Amniotic epithelial cell (primary cell): ENCODE measurements at regions not wholly inside any gene's neighbourhood (a gene's known extent, or its start where the extent isn't known, plus 50 kb on each side); places are given as distances from the start of the nearest gene placed in this dataset.
A peak's percentile ranks its signal among the peaks of the same experiment; 100 is the strongest.

ENCODE experiments used
- DNase-seq: peaks from one replicate; pipeline ENCODE4 v3.0.0-alpha.2; 2010; ENCODE audit warnings: low read depth

DNA sequence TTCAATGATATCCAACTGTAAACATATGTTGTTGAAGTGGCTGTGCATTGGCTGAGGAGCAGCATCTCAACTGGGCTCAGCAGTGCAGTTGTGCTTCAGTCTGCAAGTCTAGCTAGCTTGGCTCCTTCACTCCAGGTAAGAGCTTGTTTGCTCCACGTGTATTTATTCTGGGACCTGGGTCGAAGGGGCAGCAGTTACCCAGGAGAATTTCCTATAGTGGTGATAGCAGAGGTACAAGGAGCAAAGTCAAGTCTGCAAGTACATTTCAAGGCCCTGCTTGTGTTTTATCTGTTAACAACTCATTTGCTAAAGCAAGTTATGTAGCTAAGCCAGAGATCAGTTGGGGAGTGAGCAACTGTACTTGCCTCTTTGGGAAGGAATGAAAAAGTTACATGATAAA lies 286.2 kb upstream of the UMPS start:
- DNase-seq, result no peak

DNA sequence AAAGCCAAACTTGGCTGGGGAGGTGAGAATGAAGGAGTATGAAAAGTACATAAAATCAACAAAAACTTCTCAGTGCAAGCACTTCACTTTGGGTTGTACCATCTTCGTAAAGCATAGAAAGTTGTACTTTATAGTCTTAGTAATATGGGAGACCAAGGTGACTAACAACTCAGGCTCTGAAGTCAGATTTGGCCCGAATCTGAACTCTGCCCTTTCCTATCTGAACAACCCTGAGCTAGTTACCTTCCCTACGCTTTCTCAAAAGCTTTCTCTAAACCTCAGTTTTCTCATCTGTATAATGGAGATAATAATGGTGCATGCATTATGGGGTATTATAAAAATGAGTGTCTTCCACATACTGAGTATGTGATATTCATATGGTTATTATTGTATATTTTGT lies 285.4 kb upstream of the UMPS start:
- DNase-seq, result no peak

GRCh38 chr3:124447845-124448244 lies 282.4 kb upstream of the UMPS start:
- no peak for DNase-seq

GRCh38 chr3:124448954-124449353 lies 281.3 kb upstream of the UMPS start:
- DNase-seq, result no peak

- no peak for DNase-seq
Measured at GRCh38 chr3:124450366-124450765, 279.9 kb upstream of the UMPS start.

DNA sequence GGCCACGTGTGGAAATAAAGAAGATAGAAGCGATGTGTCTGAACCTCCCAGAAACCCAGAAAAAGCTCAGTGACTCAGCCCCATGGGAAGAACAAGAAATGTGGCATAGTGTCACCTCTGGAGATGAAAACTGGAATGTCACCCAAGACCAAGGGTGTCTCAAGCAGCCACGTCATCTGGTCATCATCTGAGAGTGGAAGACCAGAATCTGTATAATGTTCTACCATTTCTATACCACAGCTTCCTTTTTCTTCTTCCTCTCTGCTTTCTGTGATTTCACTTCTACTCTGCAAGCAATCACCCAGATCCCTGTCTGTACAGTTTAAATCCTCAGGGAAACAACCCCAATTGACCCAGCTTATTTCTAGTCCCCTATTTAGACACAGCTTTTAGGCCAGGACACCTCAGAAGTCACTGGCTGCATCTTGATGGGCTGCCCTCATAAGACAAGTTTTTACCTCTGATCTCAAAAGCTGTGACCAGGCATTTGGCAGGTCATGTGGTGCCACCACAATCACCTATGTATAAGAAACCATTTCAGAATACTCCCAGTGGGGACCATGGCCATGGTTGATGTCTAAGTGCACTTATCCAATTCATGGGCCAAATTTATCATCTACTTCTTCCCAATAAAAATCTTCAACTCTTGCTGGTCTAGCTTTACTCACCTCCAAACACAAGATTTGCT lies 278.5 kb upstream of the UMPS start:
- no peak for DNase-seq

DNA sequence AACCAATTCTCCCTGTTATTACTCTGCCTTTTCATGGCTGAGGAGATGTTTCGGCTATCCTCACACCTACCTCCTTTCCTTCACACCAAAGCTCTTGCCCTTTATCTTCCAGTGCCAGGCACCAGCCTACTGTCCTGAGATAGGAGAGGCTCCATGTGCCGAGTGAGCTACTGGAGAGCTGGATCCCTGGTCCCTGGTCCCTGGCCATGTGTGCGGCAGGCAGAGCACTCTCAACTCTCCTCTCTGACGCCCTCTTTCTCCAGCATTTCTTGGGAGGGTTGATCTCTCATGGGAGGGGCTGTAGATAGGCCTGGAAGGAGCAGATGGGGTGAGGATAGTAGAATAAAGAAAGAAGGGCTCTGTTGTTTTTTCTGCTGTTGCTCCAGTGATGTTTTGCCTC lies 277.1 kb upstream of the UMPS start:
- no peak for DNase-seq

DNA sequence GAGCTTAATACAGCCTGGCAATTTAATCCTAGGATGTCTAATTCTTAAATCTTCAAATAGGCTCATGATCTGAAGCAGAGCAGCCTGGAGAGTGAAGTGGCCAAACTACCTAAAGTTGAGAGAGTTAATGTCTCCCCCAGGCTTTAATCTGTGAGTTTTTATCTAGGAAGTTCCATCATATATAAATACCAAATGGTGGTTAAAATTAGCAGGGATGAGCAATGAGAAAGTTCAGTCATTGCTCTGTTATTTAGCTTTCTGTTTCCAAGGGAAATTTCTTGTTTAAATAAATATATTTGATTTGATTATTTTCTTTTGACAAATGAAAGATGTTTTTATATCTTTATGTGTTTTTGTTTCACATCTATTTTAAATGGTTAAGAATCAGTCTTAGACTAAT lies 274.4 kb upstream of the UMPS start:
- no peak for DNase-seq

- no peak for DNase-seq
Measured at GRCh38 chr3:124456506-124456905, 273.7 kb upstream of the UMPS start.

- DNase-seq, result peak; percentile 10
Measured at GRCh38 chr3:124459678-124460077, 270.6 kb upstream of the UMPS start.

GRCh38 chr3:124461126-124461525 lies 269.1 kb upstream of the UMPS start:
- DNase-seq, result no peak

GRCh38 chr3:124461838-124462632 lies 268.2 kb upstream of the UMPS start:
- no peak for DNase-seq

DNA sequence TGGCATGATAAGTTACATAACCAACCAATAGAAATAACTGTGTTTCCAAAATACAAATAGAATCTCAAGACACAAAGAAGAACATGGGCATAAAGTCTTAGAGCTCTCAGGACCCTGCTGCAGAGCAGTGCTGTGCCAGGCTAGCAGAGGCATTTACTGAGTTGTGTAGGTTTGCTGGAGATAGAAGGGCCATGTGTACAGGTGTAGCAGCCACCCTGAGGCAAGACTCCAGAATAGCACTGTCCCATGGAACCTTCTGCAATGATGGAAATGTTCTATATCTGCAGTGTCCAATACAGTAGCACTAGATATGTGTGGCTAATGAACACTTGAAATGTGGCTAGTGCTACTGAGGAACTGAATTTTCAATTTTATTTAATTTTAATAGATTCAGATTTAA lies 267.0 kb upstream of the UMPS start:
- no peak for DNase-seq

DNA sequence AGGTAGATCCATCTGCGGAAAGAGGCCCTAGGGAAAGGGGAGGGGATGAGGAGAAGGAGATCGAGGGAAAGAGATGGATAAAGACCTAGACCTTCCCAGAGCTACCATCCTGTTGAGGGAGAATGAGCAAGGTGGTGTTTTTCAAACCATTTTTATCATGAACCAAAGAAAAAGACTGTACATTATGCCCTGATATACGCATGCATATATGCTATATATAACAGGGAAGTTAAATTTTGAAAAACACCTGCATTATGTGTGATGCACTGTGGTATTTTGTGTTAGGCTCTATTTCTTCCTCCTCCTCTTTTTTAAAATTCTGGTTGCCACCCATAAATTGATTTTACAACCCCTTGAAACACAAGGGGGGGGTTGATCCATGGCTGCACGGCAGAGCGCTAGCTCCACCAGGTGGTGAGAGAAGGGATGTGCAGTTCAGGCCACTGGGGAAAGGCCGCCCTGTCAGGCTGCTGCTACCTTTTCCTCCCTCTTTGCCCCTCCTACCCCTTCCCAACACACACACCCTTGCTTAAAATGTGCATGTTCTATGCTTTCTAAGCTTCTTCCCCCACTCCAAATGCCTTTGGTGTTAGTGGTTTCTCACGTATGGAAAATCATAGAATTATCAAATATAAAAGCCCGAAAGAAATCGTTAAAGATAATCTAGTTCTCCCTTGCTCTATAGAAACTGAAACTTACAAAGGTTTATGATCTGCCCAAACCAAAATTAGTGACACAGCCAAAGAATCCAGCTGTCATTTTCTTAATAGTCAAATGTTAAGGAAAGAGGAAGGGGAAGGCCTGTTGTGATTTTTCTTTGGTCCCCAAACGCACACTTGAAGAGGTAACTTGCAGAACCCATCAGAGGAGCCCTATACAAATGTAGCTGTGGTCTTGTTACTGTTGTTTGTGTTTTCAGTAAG lies 262.0 kb upstream of the UMPS start:
- DNase-seq, result peak; percentile 16

DNA sequence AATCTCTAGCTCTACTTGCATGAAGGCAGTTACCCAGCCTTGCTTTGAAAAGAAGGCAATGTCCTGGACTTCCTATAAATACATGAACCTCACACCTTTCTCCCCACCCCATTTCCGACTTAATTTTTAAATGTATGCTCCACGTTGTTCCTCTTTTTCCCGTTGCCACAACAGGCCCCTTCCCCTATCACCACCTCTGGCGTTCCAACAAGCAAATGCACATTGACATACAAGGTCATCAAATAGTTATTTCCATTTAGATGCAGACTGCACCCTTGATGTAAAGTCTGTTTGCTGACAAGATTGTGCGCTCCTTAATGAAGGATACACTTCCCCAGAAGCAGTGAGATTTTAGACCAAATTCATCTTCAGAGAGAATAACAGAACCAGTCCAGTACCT lies 260.7 kb upstream of the UMPS start:
- DNase-seq, result no peak

- no peak for DNase-seq
Measured at GRCh38 chr3:124478830-124479229, 251.4 kb upstream of the UMPS start.

DNA sequence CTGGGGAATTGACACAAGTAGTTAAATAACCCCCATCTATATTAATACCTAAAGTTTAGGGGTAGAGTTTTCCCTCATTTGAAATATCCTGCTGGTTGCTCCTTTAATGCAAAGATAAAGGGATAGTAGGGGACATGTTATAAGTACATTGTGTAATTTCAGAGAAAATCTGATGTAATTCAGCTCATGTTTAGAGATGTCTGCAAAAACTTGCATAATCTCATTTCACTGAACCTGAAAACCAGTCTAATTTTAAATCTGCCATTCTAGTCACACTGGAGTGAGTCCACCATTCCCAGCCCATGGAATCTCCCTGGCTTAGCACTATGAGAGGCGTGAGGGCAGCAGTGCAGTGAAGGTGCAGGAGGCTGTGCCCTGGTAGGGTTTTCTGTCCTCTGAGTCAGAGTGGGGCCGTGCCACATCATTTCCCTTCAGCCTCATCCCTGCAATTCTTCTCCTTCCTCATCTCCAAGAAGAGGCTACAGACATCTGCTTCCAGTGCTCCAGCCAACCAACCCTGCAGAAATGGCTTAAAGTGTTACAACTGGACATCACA lies 246.3 kb upstream of the UMPS start:
- DNase-seq, result peak; percentile 37

DNA sequence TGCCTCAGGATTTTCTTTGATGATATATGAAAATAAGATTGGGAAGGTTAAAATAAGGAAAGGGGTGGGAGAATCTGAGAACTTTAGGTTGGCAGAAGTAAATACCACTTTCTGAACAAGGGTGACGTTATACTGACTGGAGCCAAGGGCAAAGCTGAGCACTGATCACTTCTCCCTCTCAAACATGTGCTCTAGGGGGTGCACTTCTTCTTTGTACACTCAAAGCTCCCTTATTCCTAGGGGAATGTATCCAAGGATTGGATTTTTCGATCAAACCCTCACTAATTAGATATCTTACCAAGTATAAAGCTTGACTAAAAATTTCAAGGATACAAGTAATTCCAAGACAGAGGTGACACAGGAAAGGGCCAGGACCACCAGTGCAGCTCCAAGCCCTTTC lies 243.9 kb upstream of the UMPS start:
- DNase-seq, result no peak

DNA sequence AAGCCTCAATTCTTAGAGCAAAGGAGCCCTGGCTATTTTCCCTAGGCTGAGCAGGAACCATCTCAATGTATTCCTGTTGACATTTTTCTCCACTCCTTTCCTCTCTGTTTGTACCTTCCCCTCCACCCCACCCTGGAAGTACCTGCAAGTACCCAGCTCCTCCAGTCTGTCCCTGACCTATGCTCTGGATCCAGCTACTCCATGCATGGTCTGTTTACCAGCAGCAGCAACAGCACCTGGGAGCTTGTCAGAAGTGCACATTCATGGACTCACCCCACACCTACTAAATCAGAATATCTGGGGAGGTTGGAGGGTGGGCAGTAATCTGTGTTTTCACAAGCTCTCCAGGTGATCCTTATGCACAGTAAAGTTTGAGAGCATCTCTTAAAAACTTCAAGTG lies 240.7 kb upstream of the UMPS start:
- no peak for DNase-seq

DNA sequence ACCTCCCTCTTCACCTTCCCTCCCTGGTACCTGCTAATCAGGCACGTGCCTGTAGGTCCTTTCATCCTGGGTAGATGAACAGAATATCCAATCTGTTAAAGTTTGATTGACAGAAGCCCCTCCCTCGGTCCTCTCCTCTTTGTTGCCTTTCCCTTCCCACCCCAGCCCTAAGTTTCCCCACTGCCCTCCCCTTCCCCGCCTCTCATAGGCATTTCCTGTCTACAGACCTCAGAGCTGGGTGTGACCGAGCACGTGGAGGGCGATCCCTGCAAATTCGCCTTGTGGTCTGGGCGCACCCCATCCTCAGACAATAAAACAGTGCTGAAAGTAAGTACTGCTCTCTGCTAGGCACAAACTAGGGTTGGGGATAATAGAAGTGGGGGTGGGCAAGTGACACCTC lies 239.2 kb upstream of the UMPS start:
- DNase-seq, result no peak

GRCh38 chr3:124491875-124492274 lies 238.4 kb upstream of the UMPS start:
- no peak for DNase-seq

- peak; percentile 52 for DNase-seq
Measured at GRCh38 chr3:124492824-124493223, 237.4 kb upstream of the UMPS start.
